HepG2 (cell line): ENCODE measurements at regions not wholly inside any gene's neighbourhood (a gene's known extent, or its start where the extent isn't known, plus 50 kb on each side); places are given as distances from the start of the nearest gene placed in this dataset.

Experiments
- ATAC-seq: fragments of 200-7000 bp; cut with Tn5 transposase; 3 replicates; pipeline ENCODE4 v1.9.1; 2020; ENCODE audit warnings: mild to moderate bottlenecking, moderate library complexity
- BruUV-seq: library from RNA; stranded (reverse); fragments of 400-500 nt; replicated peaks from 2 replicates; lab custom pipeline; 2021; lab: Mats Ljungman, UMichigan
- CTCF ChIA-PET: fragments of 300-600 bp; formaldehyde crosslinking; extraction: SDS; loops from one replicate; lab custom pipeline; 2021; ENCODE audit warnings: low total read pairs, inconsistent platforms, low intra/inter-chr PET ratio; lab: Yijun Ruan, JAX
- POLR2A ChIA-PET: fragments of 350-600 bp; sonication (Branson Sonifier 250); formaldehyde crosslinking; loops from one replicate; lab custom pipeline; 2020; ENCODE audit warnings: antibody characterized with exemption, inconsistent platforms; lab: Yijun Ruan, JAX
- DNase-seq: peaks from one replicate; pipeline ENCODE4 v3.0.0-alpha.2; 2015; ENCODE audit warnings: low spot score
- FAIRE-seq: peaks from 3 replicates; lab custom pipeline; 2011; peaks lifted over from hg19 to GRCh38; lab: Jason Lieb, UNC
- H2AFZ ChIP-seq: one replicate; pipeline ENCODE4 v1.6.1; 2011; ENCODE audit warnings: low read length, inconsistent platforms
- H3K27ac ChIP-seq: fragments of 300-600 bp; 3 replicates; pipeline ENCODE4 v1.8.0; 2011; ENCODE audit warnings: mixed run types, mild to moderate bottlenecking, mixed read lengths, low read length, inconsistent platforms; ENCODE audit not compliant: insufficient read depth; ENCODE audit errors: extremely low read length
- H3K27me3 ChIP-seq, 2 experiments: fragments of 200-600 bp in 1 of 2; 2 replicates in 1 of 2; 3 replicates in 1 of 2; pipeline versions ENCODE4 v1.6.0 to v1.8.0; 2011; ENCODE audit warnings: low read length in 2 of 2, mild to moderate bottlenecking in 2 of 2, moderate library complexity in 2 of 2, inconsistent platforms in 1 of 2; ENCODE audit not compliant: insufficient read depth in 2 of 2, control insufficient read depth in 1 of 2
- H3K36me3 ChIP-seq, 2 experiments: fragments of 200-600 bp in 1 of 2; replicated peaks in 1 of 2; 2 replicates in 1 of 2; 3 replicates in 1 of 2; pipeline versions ENCODE4 v1.5.1 to v1.8.0; 2011; ENCODE audit warnings: low read length in 2 of 2, inconsistent platforms in 1 of 2; ENCODE audit not compliant: insufficient read depth in 2 of 2, control insufficient read depth in 1 of 2
- H3K4me1 ChIP-seq: 2 replicates; pipeline ENCODE4 v1.5.1; 2012; ENCODE audit warnings: low read length, inconsistent platforms; ENCODE audit not compliant: insufficient read depth
- H3K4me2 ChIP-seq: 2 replicates; pipeline ENCODE4 v1.6.0; 2011; ENCODE audit warnings: low read depth, low read length, inconsistent platforms
- H3K4me3 ChIP-seq, 3 experiments: fragments of 200-600 bp in 1 of 3; sonication (generic), shearing (Covaris generic) in 1 of 3; replicated peaks in 1 of 3; 2 replicates each; pipeline ENCODE4 v1.5.1; 2011 to 2016; ENCODE audit warnings: low read length in 3 of 3, inconsistent platforms in 2 of 3, low read depth in 2 of 3, mild to moderate bottlenecking in 2 of 3, control low read depth in 1 of 3, mixed read lengths in 1 of 3; ENCODE audit not compliant: insufficient read depth in 1 of 3
- H3K79me2 ChIP-seq: one replicate; pipeline ENCODE4 v1.6.1; 2011; ENCODE audit warnings: low read length, inconsistent platforms; ENCODE audit not compliant: insufficient read depth
- H3K9ac ChIP-seq: 2 replicates; pipeline ENCODE4 v1.6.0; 2011; ENCODE audit warnings: mild to moderate bottlenecking, low read depth, low read length, inconsistent platforms; ENCODE audit not compliant: insufficient read depth
- H3K9me3 ChIP-seq: 2 replicates; pipeline ENCODE4 v1.5.1; 2012; ENCODE audit warnings: mild to moderate bottlenecking, low read length
- H4K20me1 ChIP-seq: 2 replicates; pipeline ENCODE4 v1.6.0; 2011; ENCODE audit warnings: inconsistent platforms, mild to moderate bottlenecking, low read length, moderate library complexity; ENCODE audit not compliant: insufficient read depth
- FOXP1 ChIP-seq, 2 experiments: fragments of 450-650 bp in 1 of 2; IDR thresholded peaks; 2 replicates each; pipeline ENCODE4 v1.6.1; 2017 to 2018; ENCODE audit warnings: antibody characterized with exemption in 1 of 2
- JARID2 ChIP-seq: sonication (generic); formaldehyde crosslinking; IDR thresholded peaks from 2 replicates; pipeline ENCODE4 v1.8.1; 2023; ENCODE audit warnings: missing genetic modification reagents, inconsistent platforms; ENCODE audit not compliant: insufficient replicate concordance
- TMF1 ChIP-seq: sonication (generic); formaldehyde crosslinking; IDR thresholded peaks from 2 replicates; pipeline ENCODE4 v1.8.1; 2022; ENCODE audit warnings: low read depth, missing genetic modification reagents
- ZNF281 ChIP-seq: sonication (generic); formaldehyde crosslinking; IDR thresholded peaks from 2 replicates; pipeline ENCODE4 v1.4.0; 2020; ENCODE audit warnings: missing genetic modification reagents, borderline replicate concordance
- ZNF530 ChIP-seq: sonication (generic); formaldehyde crosslinking; IDR thresholded peaks from 2 replicates; pipeline ENCODE4 v1.5.0; 2020; ENCODE audit warnings: low read depth, mild to moderate bottlenecking, missing genetic modification reagents
- WGBS: methylation state at CpG from one replicate; pipeline ENCODE4 v1.1.6; 2017; ENCODE audit warnings: low lambda C conversion rate; 5-methylcytosine and 5-hydroxymethylcytosine counted together
- in situ Hi-C: cut with HindIII; loops from 2 replicates; pipeline ENCODE4 v1.10.0; 2017; ENCODE audit warnings: low pct_unique_long_range_greater_than_20kb; ENCODE audit not compliant: extremely low pct_ligation_motif_present
- intact Hi-C: fragments of 100-400 bp; cut with micrococcal nuclease; formaldehyde crosslinking; loops from one replicate; pipeline ENCODE4 v1.10.0; 2022; ENCODE audit not compliant: unreplicated experiment
- TF ChIP-seq, protein P1 (sequence below), 2 experiments: fragments of 450-650 bp in 1 of 2; sonication (generic) in 1 of 2; formaldehyde crosslinking in 1 of 2; IDR thresholded peaks; 2 replicates each; pipeline versions ENCODE4 v1.6.1 to v1.8.0; 2016 to 2022; ENCODE audit warnings: antibody characterized with exemption in 1 of 2, mild to moderate bottlenecking in 1 of 2, missing genetic modification reagents in 1 of 2
- TF ChIP-seq, protein P2 (sequence below): sonication (generic); formaldehyde crosslinking; IDR thresholded peaks from 2 replicates; pipeline ENCODE4 v1.8.0; 2022; ENCODE audit warnings: mild to moderate bottlenecking, missing genetic modification reagents

- TF ChIP-seq, protein P1, sequence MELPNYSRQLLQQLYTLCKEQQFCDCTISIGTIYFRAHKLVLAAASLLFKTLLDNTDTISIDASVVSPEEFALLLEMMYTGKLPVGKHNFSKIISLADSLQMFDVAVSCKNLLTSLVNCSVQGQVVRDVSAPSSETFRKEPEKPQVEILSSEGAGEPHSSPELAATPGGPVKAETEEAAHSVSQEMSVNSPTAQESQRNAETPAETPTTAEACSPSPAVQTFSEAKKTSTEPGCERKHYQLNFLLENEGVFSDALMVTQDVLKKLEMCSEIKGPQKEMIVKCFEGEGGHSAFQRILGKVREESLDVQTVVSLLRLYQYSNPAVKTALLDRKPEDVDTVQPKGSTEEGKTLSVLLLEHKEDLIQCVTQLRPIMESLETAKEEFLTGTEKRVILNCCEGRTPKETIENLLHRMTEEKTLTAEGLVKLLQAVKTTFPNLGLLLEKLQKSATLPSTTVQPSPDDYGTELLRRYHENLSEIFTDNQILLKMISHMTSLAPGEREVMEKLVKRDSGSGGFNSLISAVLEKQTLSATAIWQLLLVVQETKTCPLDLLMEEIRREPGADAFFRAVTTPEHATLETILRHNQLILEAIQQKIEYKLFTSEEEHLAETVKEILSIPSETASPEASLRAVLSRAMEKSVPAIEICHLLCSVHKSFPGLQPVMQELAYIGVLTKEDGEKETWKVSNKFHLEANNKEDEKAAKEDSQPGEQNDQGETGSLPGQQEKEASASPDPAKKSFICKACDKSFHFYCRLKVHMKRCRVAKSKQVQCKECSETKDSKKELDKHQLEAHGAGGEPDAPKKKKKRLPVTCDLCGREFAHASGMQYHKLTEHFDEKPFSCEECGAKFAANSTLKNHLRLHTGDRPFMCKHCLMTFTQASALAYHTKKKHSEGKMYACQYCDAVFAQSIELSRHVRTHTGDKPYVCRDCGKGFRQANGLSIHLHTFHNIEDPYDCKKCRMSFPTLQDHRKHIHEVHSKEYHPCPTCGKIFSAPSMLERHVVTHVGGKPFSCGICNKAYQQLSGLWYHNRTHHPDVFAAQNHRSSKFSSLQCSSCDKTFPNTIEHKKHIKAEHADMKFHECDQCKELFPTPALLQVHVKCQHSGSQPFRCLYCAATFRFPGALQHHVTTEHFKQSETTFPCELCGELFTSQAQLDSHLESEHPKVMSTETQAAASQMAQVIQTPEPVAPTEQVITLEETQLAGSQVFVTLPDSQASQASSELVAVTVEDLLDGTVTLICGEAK (IDR thresholded peaks at IDR 0.05), result no peak
- TF ChIP-seq, protein P1 (CRISPR knock-in tag; IDR thresholded peaks at IDR 0.05), result no peak
- TF ChIP-seq, all 625 proteins: peak for 0
These were observed 764.1 kb upstream of the MMS22L start (continued) for GRCh38 chr6:98047164-98047563.

DNA sequence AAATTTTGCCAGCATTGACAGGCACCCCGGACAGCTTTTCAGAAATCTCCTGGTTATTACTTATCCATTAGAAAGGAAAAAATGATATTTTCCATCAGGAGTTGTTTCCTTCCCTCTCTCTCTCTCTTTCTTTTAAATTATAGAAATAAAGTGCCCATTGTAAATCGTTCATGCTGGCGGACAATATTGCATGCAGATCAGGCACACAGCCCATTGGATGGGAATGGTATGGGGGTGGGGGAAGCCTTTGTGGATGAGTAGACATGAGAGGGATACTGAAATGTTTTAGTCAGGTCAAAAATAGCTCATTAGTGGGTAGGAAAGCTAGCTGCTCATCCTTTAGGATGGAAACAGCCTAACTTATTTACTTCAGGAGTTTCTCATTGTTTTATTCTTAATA is 764.9 kb upstream of the MMS22L start:
- ATAC-seq (no peak), DNase-seq (no peak), FAIRE-seq (no peak)
- no peak overlapping the region for H3K4me2 ChIP-seq
- no peak overlapping the region for H3K27ac ChIP-seq
- no peaks in the 10 kb centered on the region for H3K27me3 ChIP-seq
- no peaks in the 10 kb centered on the region for H3K79me2 ChIP-seq
- no peaks in the 10 kb centered on the region for H3K36me3 ChIP-seq
- TF ChIP-seq TMF1 (CRISPR knock-in tag), result no peak
- no peak for TF ChIP-seq ZNF281
- TF ChIP-seq ZNF530, result no peak
- no peak for TF ChIP-seq FOXP1 (IDR thresholded peaks at IDR 0.05)
- TF ChIP-seq FOXP1 (CRISPR knock-in tag; IDR thresholded peaks at IDR 0.05), result no peak
- TF ChIP-seq, protein P2, sequence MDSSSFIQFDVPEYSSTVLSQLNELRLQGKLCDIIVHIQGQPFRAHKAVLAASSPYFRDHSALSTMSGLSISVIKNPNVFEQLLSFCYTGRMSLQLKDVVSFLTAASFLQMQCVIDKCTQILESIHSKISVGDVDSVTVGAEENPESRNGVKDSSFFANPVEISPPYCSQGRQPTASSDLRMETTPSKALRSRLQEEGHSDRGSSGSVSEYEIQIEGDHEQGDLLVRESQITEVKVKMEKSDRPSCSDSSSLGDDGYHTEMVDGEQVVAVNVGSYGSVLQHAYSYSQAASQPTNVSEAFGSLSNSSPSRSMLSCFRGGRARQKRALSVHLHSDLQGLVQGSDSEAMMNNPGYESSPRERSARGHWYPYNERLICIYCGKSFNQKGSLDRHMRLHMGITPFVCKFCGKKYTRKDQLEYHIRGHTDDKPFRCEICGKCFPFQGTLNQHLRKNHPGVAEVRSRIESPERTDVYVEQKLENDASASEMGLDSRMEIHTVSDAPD (CRISPR knock-in tag), result no peak
- TF ChIP-seq JARID2, result no peak
- POLR2A ChIA-PET, result no interaction called here
- H3K4me3 ChIP-seq, result no peak overlapping the region
- H3K9me3 ChIP-seq, result no peaks in the 10 kb centered on the region
- intact Hi-C loops, result no loop called here
- H2AFZ ChIP-seq, result no peak overlapping the region
- 9% methylated on average over 3 of the region's 3 CpGs for WGBS
- H4K20me1 ChIP-seq, result no peaks in the 10 kb centered on the region
- no peak overlapping the region for H3K9ac ChIP-seq
- CTCF ChIA-PET, result no interaction called here
- no TSS peak for BruUV-seq
- no peaks in the 10 kb centered on the region for H3K4me1 ChIP-seq
- in situ Hi-C loops, result loop anchor here (25.0 kb wide), 1 partner anchor 789 kb away; the partner anchor contains the start of gene POU3F2
